CD4-positive, alpha-beta T cell (primary cell): ENCODE measurements at regions not wholly inside any gene's neighbourhood (a gene's known extent, or its start where the extent isn't known, plus 50 kb on each side); places are given as distances from the start of the nearest gene placed in this dataset.

Experiments used
- ATAC-seq: fragments of 200-7000 bp; cut with Tn5 transposase; one replicate; pipeline ENCODE4 v1.10.0; 2022; ENCODE audit warnings: mild to moderate bottlenecking; ENCODE audit not compliant: poor library complexity
- CTCF ChIA-PET: fragments of 350-600 bp; sonication (Branson Sonifier 250); formaldehyde crosslinking; loops from one replicate; lab custom pipeline; 2021; ENCODE audit warnings: antibody characterized with exemption, inconsistent platforms; lab: Charles Lee
- POLR2A ChIA-PET: fragments of 350-600 bp; sonication (Branson Sonifier 250); formaldehyde crosslinking; loops from one replicate; lab custom pipeline; 2021; ENCODE audit warnings: antibody characterized with exemption, inconsistent platforms; lab: Charles Lee
- DNase-seq, 14 experiments: peaks; one replicate each; pipeline ENCODE4 v3.0.0-alpha.2; 2013 to 2020; ENCODE audit warnings: mixed read lengths in 2 of 14
- H3K27ac ChIP-seq, 2 donors: one replicate each; pipeline versions ENCODE4 v1.5.1 to v1.7.0; 2013; ENCODE audit warnings: low read length in 2 of 2, low read depth in 1 of 2, mild to moderate bottlenecking in 1 of 2
- H3K27me3 ChIP-seq, 2 experiments: 1 replicate in 1 of 2; 2 replicates in 1 of 2; pipeline versions ENCODE4 v1.6.1 to v1.7.0; 2013; ENCODE audit warnings: low read length in 2 of 2, control low read depth in 1 of 2, mild to moderate bottlenecking in 1 of 2, moderate library complexity in 1 of 2; ENCODE audit not compliant: insufficient read depth in 2 of 2, control insufficient read depth in 1 of 2
- H3K36me3 ChIP-seq: one replicate; pipeline ENCODE4 v1.6.1; 2013; ENCODE audit warnings: low read length, control low read depth; ENCODE audit not compliant: insufficient read depth
- H3K4me1 ChIP-seq: one replicate; pipeline ENCODE4 v1.6.1; 2013; ENCODE audit warnings: low read length, control low read depth; ENCODE audit not compliant: insufficient read depth
- H3K4me3 ChIP-seq: one replicate; pipeline ENCODE4 v1.5.1; 2013; ENCODE audit warnings: mild to moderate bottlenecking, low read length, moderate library complexity
- H3K9me3 ChIP-seq, 2 experiments: 1 replicate in 1 of 2; 2 replicates in 1 of 2; pipeline versions ENCODE4 v1.6.1 to v1.7.0; 2013; ENCODE audit warnings: low read length in 2 of 2, mild to moderate bottlenecking in 2 of 2, control low read depth in 1 of 2, moderate library complexity in 1 of 2; ENCODE audit not compliant: control insufficient read depth in 1 of 2, insufficient read depth in 1 of 2
- H3K27ac Mint-ChIP-seq: one replicate; pipeline ENCODE4 v1.8.0; 2020; ENCODE audit warnings: mixed read lengths
- H3K27me3 Mint-ChIP-seq: one replicate; pipeline ENCODE4 v1.8.0; 2021; ENCODE audit warnings: mixed read lengths
- H3K36me3 Mint-ChIP-seq: one replicate; pipeline ENCODE4 v1.8.0; 2021; ENCODE audit warnings: low read depth, mixed read lengths
- H3K4me1 Mint-ChIP-seq: one replicate; pipeline ENCODE4 v1.8.0; 2021; ENCODE audit warnings: low read depth, mixed read lengths
- H3K4me3 Mint-ChIP-seq: one replicate; pipeline ENCODE4 v1.8.0; 2020; ENCODE audit warnings: mild to moderate bottlenecking, mixed read lengths
- H3K9me3 Mint-ChIP-seq: one replicate; pipeline ENCODE4 v1.8.0; 2020; ENCODE audit warnings: mixed read lengths
- CTCF ChIP-seq: fragments of 200-600 bp; IDR thresholded peaks from one replicate; pipeline ENCODE4 v1.8.0; 2022; ENCODE audit warnings: antibody characterized with exemption, mild to moderate bottlenecking
- intact Hi-C, 2 experiments: fragments of 100-400 bp; cut with DNase I in 1 of 2; cut with micrococcal nuclease in 1 of 2; formaldehyde crosslinking; loops; one replicate each; pipeline versions ENCODE4 v1.15.1 to v1.9.0; 2023 to 2025; cut with DNase I, micrococcal nuclease

GRCh38 chr7:136189506-136189998 lies 212.4 kb upstream of the MTPN start:
- H3K4me1 Mint-ChIP-seq, result no peaks in the 10 kb centered on the region
- H3K27ac ChIP-seq, result no peak overlapping the region
- no peaks in the 10 kb centered on the region for H3K27me3 Mint-ChIP-seq
- H3K36me3 ChIP-seq, result no peaks in the 10 kb centered on the region
- no peak for ATAC-seq
- no peaks in the 10 kb centered on the region for H3K9me3 ChIP-seq
- DNase-seq, result no peak
- TF ChIP-seq CTCF, result no peak
- POLR2A ChIA-PET, result no interaction called here
- H3K4me3 ChIP-seq, result no peak overlapping the region
- no peaks in the 10 kb centered on the region for H3K4me1 ChIP-seq
- no peak overlapping the region for H3K4me3 Mint-ChIP-seq
- intact Hi-C loops, result no loop called here
- H3K9me3 Mint-ChIP-seq, result no peaks in the 10 kb centered on the region
- no peaks in the 10 kb centered on the region for H3K36me3 Mint-ChIP-seq
- H3K27me3 ChIP-seq, result no peaks in the 10 kb centered on the region
- CTCF ChIA-PET, result no interaction called here
- no peak overlapping the region for H3K27ac Mint-ChIP-seq

GRCh38 chr7:136186281-136186680 lies 209.1 kb upstream of the MTPN start:
- H3K4me3 Mint-ChIP-seq, result no peak overlapping the region
- Histone ChIP-seq H3K27me3 (no peaks in the 10 kb centered on the region), H3K4me3 (no peak overlapping the region), H3K9me3 (no peaks in the 10 kb centered on the region), H3K36me3 (no peaks in the 10 kb centered on the region), H3K27ac (no peak overlapping the region), H3K4me1 (no peaks in the 10 kb centered on the region)
- TF ChIP-seq CTCF, result no peak
- intact Hi-C loops, result no loop called here
- H3K4me1 Mint-ChIP-seq, result no peaks in the 10 kb centered on the region
- ChIA-PET POLR2A (no interaction called here), CTCF (no interaction called here)
- peaks cover 5% of the 10 kb centered on the region for H3K36me3 Mint-ChIP-seq
- no peak for DNase-seq
- no peaks in the 10 kb centered on the region for H3K27me3 Mint-ChIP-seq
- H3K27ac Mint-ChIP-seq, result no peak overlapping the region
- ATAC-seq, result no peak
- no peaks in the 10 kb centered on the region for H3K9me3 Mint-ChIP-seq

- H3K36me3 Mint-ChIP-seq, result peaks cover 5% of the 10 kb centered on the region
- Histone ChIP-seq H3K27ac (no peak overlapping the region), H3K36me3 (no peaks in the 10 kb centered on the region), H3K4me1 (no peaks in the 10 kb centered on the region), H3K4me3 (no peak overlapping the region), H3K27me3 (no peaks in the 10 kb centered on the region), H3K9me3 (no peaks in the 10 kb centered on the region)
- H3K4me3 Mint-ChIP-seq, result no peak overlapping the region
- DNase-seq, result no peak
- ChIA-PET POLR2A (no interaction called here), CTCF (no interaction called here)
- H3K4me1 Mint-ChIP-seq, result no peaks in the 10 kb centered on the region
- no peaks in the 10 kb centered on the region for H3K9me3 Mint-ChIP-seq
- no peak for ATAC-seq
- H3K27me3 Mint-ChIP-seq, result no peaks in the 10 kb centered on the region
- no peak for TF ChIP-seq CTCF
- intact Hi-C loops, result no loop called here
- H3K27ac Mint-ChIP-seq, result no peak overlapping the region
Measured at GRCh38 chr7:136184719-136185118, 207.6 kb upstream of the MTPN start.
